ENCODE measurements at regions not wholly inside any gene's neighbourhood (a gene's known extent, or its start where the extent isn't known, plus 50 kb on each side); places are given as distances from the start of the nearest gene placed in this dataset.

DNA sequence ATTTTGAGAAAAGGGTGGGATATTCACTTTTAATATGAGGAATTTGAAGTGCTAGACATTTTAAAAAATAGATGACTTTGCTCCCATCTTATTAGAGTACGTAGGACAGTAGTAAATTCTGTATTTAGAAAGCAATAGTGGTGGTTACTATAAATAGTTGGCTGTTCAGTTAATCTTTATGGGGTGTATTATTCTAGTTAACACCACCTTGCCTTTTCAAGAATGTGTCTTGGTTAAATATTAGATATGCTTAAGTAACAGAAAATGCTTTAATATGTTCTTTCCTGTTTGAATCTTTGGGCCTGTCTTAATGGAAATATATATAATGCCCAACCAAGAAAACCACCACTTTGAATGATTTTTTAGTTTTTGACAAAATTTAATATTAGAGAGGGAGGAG, 608.7 kb upstream of the FAM174A start:
- no peaks in the 10 kb centered on the region for H3K79me2 ChIP-seq (ENCODE audit: insufficient read depth)
- no peaks in the 10 kb centered on the region for H3F3A ChIP-seq (replicated peaks; ENCODE audit: insufficient read depth)
- H3K36me3 ChIP-seq (replicated peaks in 1 of 2; ENCODE audit: control insufficient read depth in 1 of 2, insufficient read depth in 2 of 2, low read length in 1 of 2), result no peaks in the 10 kb centered on the region
- H2AFZ ChIP-seq (ENCODE audit: low read depth), result no peak overlapping the region
- WGBS (ENCODE audit: low lambda C conversion rate), result 20% methylated on average over 1 of the region's 1 CpG
- no peak overlapping the region for H3K9ac ChIP-seq
- no peaks in the 10 kb centered on the region for H3K4me1 ChIP-seq (ENCODE audit: control insufficient read depth in 1 of 2, insufficient read depth in 2 of 2, low read depth in 1 of 2, low read length in 1 of 2)
- ChIA-PET POLR2A (no interaction called here), CTCF (no interaction called here)
- H3K9me2 ChIP-seq, result peaks cover 9% of the 10 kb centered on the region; the same call in 1 of the 2 replicates
- H3K9me3 ChIP-seq, result no peaks in the 10 kb centered on the region
- H3K4me3 ChIP-seq (ENCODE audit: low read depth in 2 of 2, low read length in 1 of 2), result no peak overlapping the region
- H4K20me1 ChIP-seq (ENCODE audit: insufficient read depth), result no peaks in the 10 kb centered on the region
- no peak overlapping the region for H3K4me2 ChIP-seq
- no peaks in the 10 kb centered on the region for H3K27me3 ChIP-seq (ENCODE audit: insufficient read depth)
- no peak for TF ChIP-seq MXI1 (IDR thresholded peaks at IDR 0.05; ENCODE audit: low read depth, low read length)
- TF ChIP-seq ZBTB33 (IDR thresholded peaks at IDR 0.05; ENCODE audit: borderline replicate concordance, low read depth), result no peak
- TF ChIP-seq, protein P1, sequence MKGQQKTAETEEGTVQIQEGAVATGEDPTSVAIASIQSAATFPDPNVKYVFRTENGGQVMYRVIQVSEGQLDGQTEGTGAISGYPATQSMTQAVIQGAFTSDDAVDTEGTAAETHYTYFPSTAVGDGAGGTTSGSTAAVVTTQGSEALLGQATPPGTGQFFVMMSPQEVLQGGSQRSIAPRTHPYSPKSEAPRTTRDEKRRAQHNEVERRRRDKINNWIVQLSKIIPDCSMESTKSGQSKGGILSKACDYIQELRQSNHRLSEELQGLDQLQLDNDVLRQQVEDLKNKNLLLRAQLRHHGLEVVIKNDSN (IDR thresholded peaks at IDR 0.05; ENCODE audit: borderline replicate concordance, low read depth), result no peak
- H3K27ac ChIP-seq (ENCODE audit: low read depth in 2 of 2, low read length in 1 of 2), result no peak overlapping the region
- no peak for DNase-seq

GRCh38 chr5:99922386-99922785, 612.8 kb upstream of the FAM174A start:
- Histone ChIP-seq H2AFZ (ENCODE audit: low read depth) (no peak overlapping the region), H3K79me2 (ENCODE audit: insufficient read depth) (no peaks in the 10 kb centered on the region), H3K9ac (no peak overlapping the region), H3K4me1 (ENCODE audit: control insufficient read depth in 1 of 2, insufficient read depth in 2 of 2, low read depth in 1 of 2, low read length in 1 of 2) (no peaks in the 10 kb centered on the region), H3K9me3 (no peaks in the 10 kb centered on the region), H3K4me3 (ENCODE audit: low read depth in 2 of 2, low read length in 1 of 2) (no peak overlapping the region), H3K9me2 (peaks cover 9% of the 10 kb centered on the region; the same call in 1 of the 2 replicates), H4K20me1 (ENCODE audit: insufficient read depth) (no peaks in the 10 kb centered on the region), H3F3A (replicated peaks; ENCODE audit: insufficient read depth) (no peaks in the 10 kb centered on the region), H3K4me2 (no peak overlapping the region), H3K27me3 (ENCODE audit: insufficient read depth) (no peaks in the 10 kb centered on the region), H3K36me3 (replicated peaks in 1 of 2; ENCODE audit: control insufficient read depth in 1 of 2, insufficient read depth in 2 of 2, low read length in 1 of 2) (no peaks in the 10 kb centered on the region), H3K27ac (ENCODE audit: low read depth in 2 of 2, low read length in 1 of 2) (no peak overlapping the region)
- no peak for DNase-seq
- TF ChIP-seq, protein P2, sequence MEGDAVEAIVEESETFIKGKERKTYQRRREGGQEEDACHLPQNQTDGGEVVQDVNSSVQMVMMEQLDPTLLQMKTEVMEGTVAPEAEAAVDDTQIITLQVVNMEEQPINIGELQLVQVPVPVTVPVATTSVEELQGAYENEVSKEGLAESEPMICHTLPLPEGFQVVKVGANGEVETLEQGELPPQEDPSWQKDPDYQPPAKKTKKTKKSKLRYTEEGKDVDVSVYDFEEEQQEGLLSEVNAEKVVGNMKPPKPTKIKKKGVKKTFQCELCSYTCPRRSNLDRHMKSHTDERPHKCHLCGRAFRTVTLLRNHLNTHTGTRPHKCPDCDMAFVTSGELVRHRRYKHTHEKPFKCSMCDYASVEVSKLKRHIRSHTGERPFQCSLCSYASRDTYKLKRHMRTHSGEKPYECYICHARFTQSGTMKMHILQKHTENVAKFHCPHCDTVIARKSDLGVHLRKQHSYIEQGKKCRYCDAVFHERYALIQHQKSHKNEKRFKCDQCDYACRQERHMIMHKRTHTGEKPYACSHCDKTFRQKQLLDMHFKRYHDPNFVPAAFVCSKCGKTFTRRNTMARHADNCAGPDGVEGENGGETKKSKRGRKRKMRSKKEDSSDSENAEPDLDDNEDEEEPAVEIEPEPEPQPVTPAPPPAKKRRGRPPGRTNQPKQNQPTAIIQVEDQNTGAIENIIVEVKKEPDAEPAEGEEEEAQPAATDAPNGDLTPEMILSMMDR (IDR thresholded peaks at IDR 0.05), result no peak
- TF ChIP-seq, protein P3, sequence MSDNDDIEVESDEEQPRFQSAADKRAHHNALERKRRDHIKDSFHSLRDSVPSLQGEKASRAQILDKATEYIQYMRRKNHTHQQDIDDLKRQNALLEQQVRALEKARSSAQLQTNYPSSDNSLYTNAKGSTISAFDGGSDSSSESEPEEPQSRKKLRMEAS (IDR thresholded peaks at IDR 0.05; ENCODE audit: low read depth), result no peak
- TF ChIP-seq NRF1 (IDR thresholded peaks at IDR 0.05; ENCODE audit: low read depth, low read length) (no peak), ELF1 (IDR thresholded peaks at IDR 0.05) (no peak)
- ChIA-PET CTCF (no interaction called here), POLR2A (no interaction called here)

GRCh38 chr5:99911971-99912370, 623.2 kb upstream of the FAM174A start:
- H3K79me2 ChIP-seq (ENCODE audit: insufficient read depth), result no peaks in the 10 kb centered on the region
- no peak overlapping the region for H2AFZ ChIP-seq (ENCODE audit: low read depth)
- H3K4me1 ChIP-seq (ENCODE audit: control insufficient read depth in 1 of 2, insufficient read depth in 2 of 2, low read depth in 1 of 2, low read length in 1 of 2), result no peaks in the 10 kb centered on the region
- no peak overlapping the region for H3K4me3 ChIP-seq (ENCODE audit: low read depth in 2 of 2, low read length in 1 of 2)
- H3F3A ChIP-seq (replicated peaks; ENCODE audit: insufficient read depth), result no peaks in the 10 kb centered on the region
- H4K20me1 ChIP-seq (ENCODE audit: insufficient read depth), result no peaks in the 10 kb centered on the region
- no peak overlapping the region for H3K9ac ChIP-seq
- TF ChIP-seq CHD2 (IDR thresholded peaks at IDR 0.05; ENCODE audit: low read length, partially characterized antibody) (no peak), RFX5 (IDR thresholded peaks at IDR 0.05; ENCODE audit: low read length) (no peak), SMC3 (IDR thresholded peaks at IDR 0.05; ENCODE audit: low read depth, low read length) (no peak)
- TF ChIP-seq, protein P2 (IDR thresholded peaks at IDR 0.05), result no peak
- no peak overlapping the region for H3K4me2 ChIP-seq
- no peaks in the 10 kb centered on the region for H3K27me3 ChIP-seq (ENCODE audit: insufficient read depth)
- whole genome bisulfite sequencing (ENCODE audit: low lambda C conversion rate), result 0% methylated on average over 1 of the region's 1 CpG
- no peaks in the 10 kb centered on the region for H3K36me3 ChIP-seq (replicated peaks in 1 of 2; ENCODE audit: control insufficient read depth in 1 of 2, insufficient read depth in 2 of 2, low read length in 1 of 2)
- POLR2A ChIA-PET, result no interaction called here
- CTCF ChIA-PET, result no interaction called here
- H3K27ac ChIP-seq (ENCODE audit: low read depth in 2 of 2, low read length in 1 of 2), result no peak overlapping the region
- DNase-seq, result no peak
- H3K9me2 ChIP-seq, result no peaks in the 10 kb centered on the region
- no peaks in the 10 kb centered on the region for H3K9me3 ChIP-seq

Data from SK-N-SH (cell line).